Lower lobe of right lung (tissue), 2 donors: ENCODE measurements at regions not wholly inside any gene's neighbourhood (a gene's known extent, or its start where the extent isn't known, plus 50 kb on each side); places are given as distances from the start of the nearest gene placed in this dataset.

Experiments used
- ATAC-seq, 2 donors: fragments of 200-7000 bp; cut with Tn5 transposase; one replicate each; pipeline ENCODE4 v1.9.1; 2020 to 2022; ENCODE audit warnings: mild to moderate bottlenecking in 2 of 2, moderate library complexity in 2 of 2
- DNase-seq: peaks from one replicate; pipeline ENCODE4 v3.0.0-alpha.2; 2020
- H3K27ac ChIP-seq: fragments of 200-600 bp; one replicate; pipeline ENCODE4 v1.8.0; 2022
- H3K27me3 ChIP-seq: fragments of 200-600 bp; one replicate; pipeline ENCODE4 v1.8.0; 2022; ENCODE audit warnings: low read depth
- H3K36me3 ChIP-seq: fragments of 200-600 bp; one replicate; pipeline ENCODE4 v1.8.0; 2022; ENCODE audit warnings: mild to moderate bottlenecking
- H3K4me1 ChIP-seq: fragments of 200-600 bp; one replicate; pipeline ENCODE4 v1.8.0; 2022
- H3K4me3 ChIP-seq: fragments of 200-600 bp; one replicate; pipeline ENCODE4 v1.8.0; 2022; ENCODE audit warnings: mild to moderate bottlenecking
- H3K9me3 ChIP-seq: fragments of 200-600 bp; one replicate; pipeline ENCODE4 v1.8.0; 2022
- intact Hi-C: fragments of 100-400 bp; cut with DNase I; formaldehyde crosslinking; loops from one replicate; pipeline ENCODE4 v1.11.0; 2022
- TF ChIP-seq, protein P1 (sequence below): fragments of 200-600 bp; IDR thresholded peaks from one replicate; pipeline ENCODE4 v1.8.0; 2022; ENCODE audit warnings: antibody characterized with exemption, mild to moderate bottlenecking
- donor health status: DM: no; HTN: yes; CAD: no; lungs with severe emphysema.

DNA sequence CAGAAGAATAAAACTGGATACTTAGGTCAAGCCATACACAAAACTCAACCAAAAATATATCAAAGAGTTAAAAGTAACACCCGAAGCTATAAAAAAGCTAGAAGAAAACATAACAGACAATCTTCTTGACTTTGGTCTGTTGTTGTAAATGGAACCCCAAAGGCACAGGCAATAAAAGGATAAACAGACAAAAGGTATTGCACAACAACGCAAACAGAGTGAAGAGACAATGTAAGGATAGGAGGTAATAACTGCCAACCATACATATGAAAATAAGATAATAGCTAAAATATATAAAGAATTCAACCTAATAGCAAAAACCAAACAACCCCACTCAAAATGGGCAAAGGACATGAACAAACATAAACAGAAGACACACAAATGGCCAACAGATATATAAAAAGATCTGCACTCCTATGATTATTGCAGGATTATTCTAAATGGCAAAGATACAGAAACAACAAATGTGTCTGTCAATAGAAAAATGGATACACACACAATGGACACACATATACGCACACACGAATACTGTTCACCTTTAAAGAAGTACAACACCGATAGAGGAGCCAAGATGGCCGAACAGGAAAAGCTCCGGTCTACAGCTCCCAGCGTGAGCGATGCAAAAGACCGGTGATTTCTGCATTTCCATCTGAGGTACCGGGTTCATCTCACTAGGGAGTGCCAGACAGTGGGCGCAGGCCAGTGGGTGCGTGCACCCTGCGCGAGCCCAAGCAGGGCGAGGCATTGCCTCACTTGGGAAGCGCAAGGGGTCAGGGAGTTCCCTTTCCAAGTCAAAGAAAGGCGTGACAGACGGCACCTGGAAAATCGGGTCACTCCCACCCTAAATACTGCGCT is 1137.1 kb downstream of the FSCB start:
- Histone ChIP-seq H3K27ac (no peak overlapping the region), H3K4me1 (no peaks in the 10 kb centered on the region), H3K27me3 (no peaks in the 10 kb centered on the region), H3K36me3 (no peaks in the 10 kb centered on the region), H3K9me3 (no peaks in the 10 kb centered on the region), H3K4me3 (no peak overlapping the region)
- ATAC-seq (no peak), DNase-seq (no peak)
- TF ChIP-seq, protein P1, sequence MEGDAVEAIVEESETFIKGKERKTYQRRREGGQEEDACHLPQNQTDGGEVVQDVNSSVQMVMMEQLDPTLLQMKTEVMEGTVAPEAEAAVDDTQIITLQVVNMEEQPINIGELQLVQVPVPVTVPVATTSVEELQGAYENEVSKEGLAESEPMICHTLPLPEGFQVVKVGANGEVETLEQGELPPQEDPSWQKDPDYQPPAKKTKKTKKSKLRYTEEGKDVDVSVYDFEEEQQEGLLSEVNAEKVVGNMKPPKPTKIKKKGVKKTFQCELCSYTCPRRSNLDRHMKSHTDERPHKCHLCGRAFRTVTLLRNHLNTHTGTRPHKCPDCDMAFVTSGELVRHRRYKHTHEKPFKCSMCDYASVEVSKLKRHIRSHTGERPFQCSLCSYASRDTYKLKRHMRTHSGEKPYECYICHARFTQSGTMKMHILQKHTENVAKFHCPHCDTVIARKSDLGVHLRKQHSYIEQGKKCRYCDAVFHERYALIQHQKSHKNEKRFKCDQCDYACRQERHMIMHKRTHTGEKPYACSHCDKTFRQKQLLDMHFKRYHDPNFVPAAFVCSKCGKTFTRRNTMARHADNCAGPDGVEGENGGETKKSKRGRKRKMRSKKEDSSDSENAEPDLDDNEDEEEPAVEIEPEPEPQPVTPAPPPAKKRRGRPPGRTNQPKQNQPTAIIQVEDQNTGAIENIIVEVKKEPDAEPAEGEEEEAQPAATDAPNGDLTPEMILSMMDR, result no peak
- intact Hi-C loops, result no loop called here

GRCh38 chr14:43362586-43362985 is 1144.5 kb downstream of the FSCB start:
- TF ChIP-seq, protein P1, result no peak
- H3K27ac ChIP-seq, result no peak overlapping the region
- no peaks in the 10 kb centered on the region for H3K27me3 ChIP-seq
- no peaks in the 10 kb centered on the region for H3K4me1 ChIP-seq
- no peak for DNase-seq
- no peak overlapping the region for H3K4me3 ChIP-seq
- ATAC-seq, result no peak
- H3K36me3 ChIP-seq, result no peaks in the 10 kb centered on the region
- no peaks in the 10 kb centered on the region for H3K9me3 ChIP-seq
- intact Hi-C loops, result no loop called here

DNA sequence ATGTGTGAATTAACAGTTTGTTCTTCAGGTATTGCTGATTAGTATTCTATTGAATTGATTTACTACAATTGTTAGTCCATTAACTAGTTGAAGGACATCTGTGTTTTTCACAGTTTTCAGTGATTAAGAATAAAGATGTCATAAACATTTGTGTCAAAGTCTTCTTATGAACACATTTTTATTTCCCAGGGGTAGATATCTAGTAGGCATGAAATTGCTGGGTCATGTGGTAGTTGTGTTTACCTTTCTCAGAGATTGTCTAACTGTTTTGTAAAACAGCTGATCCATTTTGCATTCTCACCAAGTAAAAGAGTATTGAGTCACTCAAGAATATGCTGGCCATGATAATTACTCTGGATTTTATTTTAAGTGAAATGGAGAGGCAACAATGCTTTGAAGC is 1145.3 kb downstream of the FSCB start:
- Histone ChIP-seq H3K27ac (no peak overlapping the region), H3K4me1 (no peaks in the 10 kb centered on the region), H3K36me3 (no peaks in the 10 kb centered on the region), H3K27me3 (no peaks in the 10 kb centered on the region), H3K4me3 (no peak overlapping the region), H3K9me3 (no peaks in the 10 kb centered on the region)
- intact Hi-C loops, result no loop called here
- no peak for ATAC-seq
- TF ChIP-seq, protein P1, result no peak
- no peak for DNase-seq

- H3K4me1 ChIP-seq, result no peaks in the 10 kb centered on the region
- DNase-seq (no peak), ATAC-seq (no peak)
- no peaks in the 10 kb centered on the region for H3K9me3 ChIP-seq
- intact Hi-C loops, result no loop called here
- TF ChIP-seq, protein P1, result no peak
- H3K36me3 ChIP-seq, result no peaks in the 10 kb centered on the region
- no peaks in the 10 kb centered on the region for H3K27me3 ChIP-seq
- no peak overlapping the region for H3K27ac ChIP-seq
- no peak overlapping the region for H3K4me3 ChIP-seq
Measured at GRCh38 chr14:43360239-43360638, 1146.8 kb downstream of the FSCB start.

DNA sequence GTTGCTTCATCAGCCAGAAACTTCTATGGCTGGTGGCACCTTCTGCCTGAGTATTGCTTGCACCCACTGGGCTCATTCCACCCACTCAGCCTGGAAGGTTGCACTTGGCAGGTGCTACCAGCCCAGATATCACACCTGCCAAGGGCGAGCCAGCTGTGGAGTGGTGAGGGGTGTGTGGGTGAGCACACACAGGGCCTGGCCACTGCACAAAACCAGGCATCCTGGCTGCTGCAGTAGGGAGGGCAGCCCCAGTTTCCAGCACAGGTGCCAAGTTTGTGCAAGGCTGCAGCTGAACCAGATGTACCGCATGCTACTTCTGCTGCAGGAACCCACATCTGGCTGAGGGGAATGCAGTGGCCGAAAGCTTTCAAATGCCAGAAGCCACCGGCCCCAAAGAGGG is 1147.8 kb downstream of the FSCB start:
- no peak for DNase-seq
- TF ChIP-seq, protein P1, result no peak
- H3K4me1 ChIP-seq, result no peaks in the 10 kb centered on the region

More for the DNA sequence above, 1147.8 kb downstream of the FSCB start:
- no peak overlapping the region for H3K27ac ChIP-seq
- no peak overlapping the region for H3K4me3 ChIP-seq
- ATAC-seq, result peak in 1 of 2 donors; percentile 17
- H3K9me3 ChIP-seq, result no peaks in the 10 kb centered on the region
- intact Hi-C loops, result no loop called here
- no peaks in the 10 kb centered on the region for H3K27me3 ChIP-seq
- no peaks in the 10 kb centered on the region for H3K36me3 ChIP-seq
